ENCODE measurements at regions not wholly inside any gene's neighbourhood (a gene's known extent, or its start where the extent isn't known, plus 50 kb on each side); places are given as distances from the start of the nearest gene placed in this dataset.
"Not testable (repeated sequence)": the region's sequence is repeated elsewhere in the genome, so short reads cannot be mapped to it uniquely, and the experiment has no call there.

DNA sequence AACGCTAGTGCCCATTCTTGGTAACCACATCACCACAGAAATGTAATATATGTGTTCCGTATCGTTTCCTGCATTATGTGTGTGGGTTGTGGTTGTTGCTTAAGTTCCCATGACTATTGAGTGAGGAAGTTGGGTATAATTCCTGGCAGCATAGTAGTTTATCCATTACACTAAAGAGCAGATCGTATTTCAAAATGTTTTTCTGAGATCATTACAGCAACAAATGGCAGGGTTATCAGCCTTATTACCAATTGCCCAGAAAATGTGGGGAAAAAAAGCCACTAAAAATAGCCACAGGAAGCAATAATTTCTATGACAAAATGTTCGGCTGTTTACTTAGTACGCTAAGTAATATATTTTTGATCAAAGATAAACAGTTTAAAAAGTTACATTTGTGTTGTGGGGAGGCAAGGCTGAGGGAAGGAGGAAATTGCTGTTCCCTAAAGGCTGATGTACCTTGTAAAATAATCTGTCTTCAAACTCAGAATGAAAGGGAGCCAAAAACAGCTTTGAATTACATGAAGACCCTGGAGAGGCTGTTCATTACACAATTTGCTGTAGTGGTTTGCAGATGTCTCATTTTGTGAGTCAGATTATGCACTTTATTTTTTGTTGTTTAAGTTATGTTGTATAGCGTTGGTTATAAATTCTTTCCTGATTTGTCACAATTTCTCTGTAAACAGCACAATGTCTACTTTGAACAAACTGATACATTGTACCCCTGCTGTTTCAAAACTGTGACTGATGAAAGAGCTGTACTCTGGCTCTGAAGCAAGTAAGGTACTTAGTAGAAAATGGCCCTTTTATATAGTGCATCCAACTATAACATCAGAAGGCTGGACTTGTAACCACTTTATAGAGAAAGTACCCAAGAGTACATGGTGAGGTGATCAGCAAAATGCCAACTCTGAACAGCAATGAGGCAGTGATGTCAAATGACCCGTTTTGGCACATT lies 1028.5 kb downstream of the NR2F1-AS1 start:
- peak; percentile 99 for DNase-seq

GRCh38 chr5:92548346-92548745 lies 1032.7 kb downstream of the NR2F1-AS1 start:
- peak; percentile 46 for DNase-seq

DNA sequence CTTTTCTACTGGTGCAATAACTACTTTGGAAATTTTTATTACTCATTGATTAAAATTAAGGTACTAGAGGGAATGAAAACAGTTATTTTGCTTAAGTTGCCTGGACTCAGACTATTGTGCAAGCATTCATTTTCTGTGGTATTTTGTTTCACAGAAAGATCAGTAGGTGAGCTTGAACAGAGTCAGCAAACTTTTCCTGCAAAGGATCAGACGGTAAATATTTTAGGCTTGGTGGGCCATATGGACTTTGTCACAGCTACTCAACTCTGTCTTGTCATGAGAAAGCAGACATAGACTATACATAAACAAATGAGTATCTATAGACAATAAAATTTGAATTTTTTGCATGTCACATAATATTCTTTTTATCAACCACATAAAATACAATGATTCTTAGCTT lies 1036.4 kb downstream of the NR2F1-AS1 start:
- DNase-seq: no peak

DNA sequence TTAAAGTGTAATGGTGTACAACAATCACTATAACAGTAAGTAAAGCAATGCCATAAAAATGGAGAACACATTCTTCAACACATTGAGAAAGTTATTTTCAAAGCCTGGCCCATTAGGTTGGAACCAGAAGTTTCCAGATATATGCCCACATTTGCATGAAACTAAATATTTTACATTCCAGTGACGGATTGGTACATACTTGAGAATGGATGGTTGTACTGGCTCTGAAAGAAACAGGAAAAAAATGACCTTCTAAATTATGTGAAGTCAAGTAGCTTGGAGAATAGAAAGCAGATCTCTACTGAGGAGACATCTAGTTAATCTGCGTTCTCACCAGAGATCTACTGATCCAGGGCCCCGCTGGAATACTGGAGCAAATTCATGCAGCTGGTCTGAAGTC lies 1037.0 kb downstream of the NR2F1-AS1 start:
- DNase-seq: peak; percentile 82

DNA sequence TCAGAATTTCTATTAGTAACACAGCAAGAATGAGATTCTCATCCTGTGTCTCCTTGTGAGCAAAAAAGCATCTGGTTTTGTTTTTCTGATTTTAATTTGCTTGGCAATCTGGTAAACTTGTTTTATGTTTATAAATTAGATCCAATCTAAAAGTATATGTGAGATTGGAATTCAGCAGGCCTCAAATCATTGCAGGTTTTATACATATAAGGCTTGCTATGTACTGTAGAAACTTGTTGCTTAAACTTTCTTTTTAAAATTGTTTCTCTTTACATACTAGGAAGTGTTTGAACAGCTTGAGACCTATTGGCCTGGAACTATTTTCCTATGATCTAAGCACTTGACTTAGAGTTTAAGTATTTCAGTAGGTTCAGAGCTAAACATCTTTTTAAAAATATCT lies 1037.8 kb downstream of the NR2F1-AS1 start:
- DNase-seq: peak; percentile 75

GRCh38 chr5:92542017-92542416 lies 1039.0 kb downstream of the NR2F1-AS1 start:
- not testable (repeated sequence) for DNase-seq

- peak; percentile 76 for DNase-seq
Observed at GRCh38 chr5:92527311-92528078, 1053.5 kb downstream of the NR2F1-AS1 start.

DNA sequence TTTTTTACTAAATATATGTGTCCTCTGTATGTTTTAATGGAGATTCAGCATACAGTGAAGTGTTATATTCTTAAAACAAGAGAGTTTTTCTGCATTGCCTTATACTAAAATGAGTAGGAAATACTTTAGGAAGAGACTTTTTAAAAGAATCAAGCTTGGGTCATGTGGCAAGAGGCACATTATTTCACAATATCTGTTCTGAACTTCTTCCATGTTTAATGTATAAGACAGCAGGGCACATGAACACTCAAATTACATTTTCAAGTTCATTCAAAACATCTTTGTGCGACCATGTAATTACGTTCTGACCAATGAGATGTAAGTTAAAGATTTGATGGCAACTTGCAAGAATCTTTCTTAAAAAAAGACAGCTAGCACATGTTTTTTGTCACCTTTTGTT lies 1055.9 kb downstream of the NR2F1-AS1 start:
- no peak for DNase-seq

- DNase-seq: no peak
Observed at GRCh38 chr5:92519811-92520632, 1061.0 kb downstream of the NR2F1-AS1 start.

DNA sequence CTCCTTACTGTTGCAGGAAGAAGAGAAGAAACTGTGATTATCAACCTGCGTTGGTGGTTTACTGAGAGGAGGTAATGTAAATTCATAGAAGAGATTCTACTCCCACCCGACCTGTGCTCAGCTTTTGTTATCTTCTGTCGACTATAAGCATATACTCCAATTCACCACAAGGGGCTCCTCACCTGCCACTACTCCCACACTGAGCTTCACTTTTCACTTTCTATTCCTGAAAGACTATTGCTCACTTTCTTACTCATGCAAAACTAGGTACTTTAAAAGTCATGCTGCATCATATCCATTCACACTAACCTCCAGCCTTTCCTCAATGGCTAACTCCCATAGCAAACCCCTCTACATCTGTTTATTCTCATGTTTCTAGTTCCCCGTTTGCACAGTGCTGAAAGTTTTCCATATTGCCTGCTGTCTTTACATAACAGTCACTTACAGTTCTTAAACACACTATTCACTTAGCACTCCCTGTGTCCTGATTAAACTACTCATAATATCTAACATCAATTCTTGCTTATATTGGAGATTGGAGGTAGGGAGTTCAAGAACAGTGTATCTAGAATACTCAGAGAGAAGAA lies 1062.6 kb downstream of the NR2F1-AS1 start:
- DNase-seq: peak; percentile 41

- no peak for DNase-seq
Observed at GRCh38 chr5:92514896-92515295, 1066.1 kb downstream of the NR2F1-AS1 start.

DNA sequence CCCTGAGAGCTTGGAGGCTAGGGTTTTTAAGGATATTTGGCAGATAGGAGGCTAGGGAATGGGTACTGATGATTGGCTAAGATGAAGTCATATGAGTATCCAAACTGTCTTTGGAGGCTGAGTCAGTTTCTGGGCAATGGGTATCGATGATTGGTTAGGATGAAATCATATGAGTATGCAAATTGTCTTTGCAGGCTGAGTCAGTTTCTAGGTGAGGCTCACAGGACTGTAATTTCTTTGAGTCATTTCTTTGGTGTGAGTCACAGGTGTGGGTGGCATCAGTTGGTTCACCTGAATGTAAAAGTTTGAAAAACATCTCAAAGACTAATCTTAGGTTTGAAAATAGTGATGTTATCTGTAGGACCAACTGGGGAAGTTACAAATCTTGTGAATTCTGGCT lies 1068.0 kb downstream of the NR2F1-AS1 start:
- DNase-seq: no peak

DNA sequence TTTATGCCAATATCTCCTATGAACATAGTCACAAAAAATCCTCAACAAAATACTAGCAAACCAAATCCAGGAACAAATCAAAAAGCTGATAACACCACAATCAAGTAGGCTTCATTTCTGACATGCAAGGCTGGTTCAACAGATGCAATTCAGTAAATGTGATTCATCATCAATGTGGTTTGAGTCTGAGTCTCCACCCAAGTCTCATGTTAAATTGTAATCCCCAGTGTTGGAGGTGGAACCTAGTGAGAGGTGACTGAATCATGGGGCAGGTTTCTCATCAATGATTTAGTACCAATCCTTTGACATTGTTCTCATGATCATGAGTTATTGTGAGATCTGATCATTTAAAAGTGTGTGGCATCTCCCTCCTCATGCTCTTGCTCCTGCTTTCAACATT lies 1072.7 kb downstream of the NR2F1-AS1 start:
- DNase-seq: no peak

DNA sequence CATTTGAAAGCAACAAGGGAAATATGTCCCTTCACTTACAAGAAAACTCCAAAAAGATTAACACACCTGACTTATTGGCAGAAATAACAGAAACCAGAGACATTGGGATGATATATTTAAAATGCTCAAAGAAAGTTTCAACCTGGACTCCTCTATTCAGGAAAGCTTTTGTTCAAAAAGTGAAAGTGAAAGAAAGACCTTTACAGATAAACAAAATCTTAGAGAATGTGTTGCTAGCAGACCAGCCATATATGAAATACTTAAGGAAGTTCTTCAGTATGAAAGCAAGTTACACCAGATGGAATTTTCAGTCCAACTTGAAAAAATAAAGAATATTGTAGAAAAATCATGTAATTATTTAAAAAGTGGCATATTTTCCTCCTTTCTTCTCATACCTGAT lies 1075.1 kb downstream of the NR2F1-AS1 start:
- no peak for DNase-seq

DNA sequence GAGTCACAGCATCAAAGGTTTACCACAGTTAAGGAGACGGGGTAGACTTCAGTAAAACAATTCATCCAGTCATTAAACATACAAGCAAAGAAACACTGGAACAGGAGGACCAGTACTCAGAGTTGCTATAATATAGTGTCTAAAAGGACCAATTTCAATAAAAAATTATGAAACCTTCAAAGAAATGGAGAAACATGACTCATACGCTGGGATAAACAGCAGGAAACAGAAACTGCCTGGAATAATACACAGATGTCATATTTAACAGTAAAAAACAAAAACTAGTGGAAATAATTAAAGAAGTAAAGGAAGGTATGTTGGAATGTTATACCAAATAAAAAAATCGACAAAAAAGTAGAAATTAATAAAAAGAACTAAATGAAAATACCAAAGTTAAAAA lies 1075.9 kb downstream of the NR2F1-AS1 start:
- no peak for DNase-seq

DNA sequence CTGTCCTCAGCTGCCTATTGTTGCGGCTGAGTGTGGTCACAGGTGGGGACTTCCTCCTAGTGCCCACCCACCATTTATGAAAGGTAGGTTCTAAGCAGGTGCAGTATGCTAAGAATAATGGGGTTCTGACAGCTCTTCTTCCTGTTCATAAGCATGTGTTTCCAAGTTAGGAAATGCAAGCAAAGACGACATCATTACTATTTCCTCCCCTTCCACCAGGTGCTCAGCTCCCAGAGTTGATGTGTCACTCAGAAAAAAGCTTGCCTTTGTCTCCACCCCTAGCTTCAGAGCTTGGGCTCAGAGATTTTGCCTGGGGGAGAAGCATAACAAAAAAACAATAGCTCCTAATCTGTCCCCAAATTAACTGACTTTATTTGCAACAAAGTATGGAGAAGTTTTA lies 1076.7 kb downstream of the NR2F1-AS1 start:
- no peak for DNase-seq

DNA sequence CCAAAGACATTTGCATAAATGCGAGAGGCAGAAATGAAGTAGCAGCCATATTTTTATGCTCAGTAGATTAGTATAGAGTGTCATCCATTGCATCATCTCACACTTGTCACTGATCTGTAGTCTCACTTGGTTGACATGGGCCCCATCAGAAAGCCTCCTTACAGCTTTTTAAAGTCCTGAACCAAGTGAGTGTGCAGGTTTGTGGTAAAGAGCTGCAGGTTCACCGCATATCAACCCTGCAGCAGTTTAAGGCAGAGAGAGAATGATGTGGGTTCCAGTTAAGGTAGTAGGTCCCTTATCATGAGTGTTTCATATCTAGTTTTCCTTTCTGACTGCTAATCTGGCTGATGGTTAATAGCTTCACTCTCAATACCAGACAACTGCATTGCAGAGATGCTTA lies 1080.3 kb downstream of the NR2F1-AS1 start:
- no peak for DNase-seq

DNA sequence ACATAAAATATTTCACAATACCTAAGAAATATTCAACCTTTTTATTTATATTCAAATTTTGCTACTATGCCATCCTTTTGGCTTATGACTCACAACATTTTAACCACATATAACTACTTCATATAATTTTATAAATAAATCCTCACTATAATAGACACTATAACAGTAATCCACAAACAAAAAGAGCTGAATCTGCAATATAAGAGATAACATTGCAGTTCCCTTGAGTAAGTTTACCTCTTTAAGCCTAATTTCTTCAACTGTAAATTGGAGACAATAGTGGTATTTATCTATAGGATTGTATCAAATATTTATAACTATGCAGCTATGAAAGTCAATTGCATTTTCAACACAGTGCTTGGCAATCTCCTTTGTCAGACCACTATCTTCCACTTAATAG lies 1084.5 kb downstream of the NR2F1-AS1 start:
- no peak for DNase-seq

DNA sequence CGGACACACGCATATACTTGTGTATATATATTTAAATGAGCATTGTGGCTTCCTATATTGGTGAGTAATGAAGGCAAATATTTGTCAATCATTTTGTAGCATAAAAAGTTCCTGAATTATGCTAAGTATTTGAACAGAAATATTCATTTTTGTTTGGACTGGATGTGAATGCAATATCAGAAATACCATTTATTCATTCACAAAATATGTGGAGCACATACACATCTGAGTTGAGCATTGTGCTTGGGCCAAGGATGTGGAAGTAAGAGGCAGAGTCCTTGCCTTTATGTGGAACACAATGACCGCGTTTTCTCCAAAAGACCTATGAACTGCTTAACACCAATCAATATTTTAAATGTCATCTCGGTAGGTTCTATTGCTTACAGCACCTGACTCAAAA lies 1086.5 kb downstream of the NR2F1-AS1 start:
- DNase-seq: peak; percentile 66

- no peak for DNase-seq
Observed at GRCh38 chr5:92492908-92493307, 1088.1 kb downstream of the NR2F1-AS1 start.

- DNase-seq: no peak
Observed at GRCh38 chr5:92484484-92484883, 1096.5 kb downstream of the NR2F1-AS1 start.

GRCh38 chr5:92472981-92473566 lies 1090.0 kb upstream of the ARRDC3 start:
- DNase-seq: no peak

Measured in fibroblast of skin of scalp (primary cell).